ENCODE measurements at regions not wholly inside any gene's neighbourhood (a gene's known extent, or its start where the extent isn't known, plus 50 kb on each side); places are given as distances from the start of the nearest gene placed in this dataset.

GRCh38 chr3:153614140-153614539 lies 452.1 kb downstream of the RAP2B start:
- no peak for TF ChIP-seq CTCF (conservative IDR thresholded peaks at IDR 0.05; ENCODE audit: low read length)
- no peak for TF ChIP-seq EZH2phosphoT487 (IDR thresholded peaks at IDR 0.05; ENCODE audit: borderline replicate concordance)
